SH-SY5Y (cell line): ENCODE measurements at regions not wholly inside any gene's neighbourhood (a gene's known extent, or its start where the extent isn't known, plus 50 kb on each side); places are given as distances from the start of the nearest gene placed in this dataset.

Experiments used
- GATA2 ChIP-seq: IDR thresholded peaks from 2 replicates; pipeline ENCODE4 v1.6.1; 2011; ENCODE audit warnings: mild to moderate bottlenecking, low read depth, low read length
- GATA3 ChIP-seq: IDR thresholded peaks from 2 replicates; pipeline ENCODE4 v1.6.1; 2011; ENCODE audit warnings: low read depth, mild to moderate bottlenecking, low read length, moderate library complexity

- TF ChIP-seq GATA3 (no peak), GATA2 (no peak)
Measured at GRCh38 chr1:34367954-34368353, 191.2 kb downstream of the C1orf94 start.
